VCaP (cell line): ENCODE measurements at regions not wholly inside any gene's neighbourhood (a gene's known extent, or its start where the extent isn't known, plus 50 kb on each side); places are given as distances from the start of the nearest gene placed in this dataset.
"Not testable (repeated sequence)": the region's sequence is repeated elsewhere in the genome, so short reads cannot be mapped to it uniquely, and the experiment has no call there.

Experiments used
- H3K27ac ChIP-seq: fragments of 450-650 bp; 2 replicates; pipeline ENCODE4 v1.5.1; 2017
- CTCF ChIP-seq: fragments of 450-650 bp; conservative IDR thresholded peaks from 2 replicates; pipeline ENCODE4 v1.5.1; 2017; ENCODE audit warnings: mild to moderate bottlenecking, moderate library complexity

GRCh38 chr16:86229866-86230656 lies 280.3 kb upstream of the FOXF1 start:
- no peak for TF ChIP-seq CTCF
- H3K27ac ChIP-seq: no peak overlapping the region

GRCh38 chr16:86231321-86231995 lies 278.9 kb upstream of the FOXF1 start:
- no peak for TF ChIP-seq CTCF
- no peak overlapping the region for H3K27ac ChIP-seq

- no peak for TF ChIP-seq CTCF
- no peak overlapping the region for H3K27ac ChIP-seq
Observed at GRCh38 chr16:86231996-86232350, 278.4 kb upstream of the FOXF1 start.

- no peak for TF ChIP-seq CTCF
- H3K27ac ChIP-seq: no peak overlapping the region
Observed at GRCh38 chr16:86232496-86232895, 277.8 kb upstream of the FOXF1 start.

- not testable (repeated sequence) for H3K27ac ChIP-seq
Observed at GRCh38 chr16:86233506-86233905, 276.8 kb upstream of the FOXF1 start.

GRCh38 chr16:86239381-86239780 lies 270.9 kb upstream of the FOXF1 start:
- TF ChIP-seq CTCF: no peak
- H3K27ac ChIP-seq: no peak overlapping the region

GRCh38 chr16:86240716-86241363 lies 269.5 kb upstream of the FOXF1 start:
- no peak for TF ChIP-seq CTCF
- no peak overlapping the region for H3K27ac ChIP-seq
